SK-N-MC (cell line): ENCODE measurements at regions not wholly inside any gene's neighbourhood (a gene's known extent, or its start where the extent isn't known, plus 50 kb on each side); places are given as distances from the start of the nearest gene placed in this dataset.

Experiments used
- EZH2 ChIP-seq: fragments of 200-600 bp; sonication (generic); IDR thresholded peaks from one replicate; pipeline ENCODE4 v1.6.1; 2017; ENCODE audit warnings: antibody characterized with exemption
- FOXP2 ChIP-seq: optimal IDR thresholded peaks from 2 replicates; pipeline ENCODE3; 2011; ENCODE audit warnings: mild to moderate bottlenecking, moderate library complexity; ENCODE audit not compliant: insufficient read depth; ENCODE audit errors: extremely low read length, control extremely low read depth
- POLR2AphosphoS5 ChIP-seq: IDR thresholded peaks from 2 replicates; pipeline ENCODE4 v1.6.1; 2012; ENCODE audit warnings: mild to moderate bottlenecking, low read depth, low read length, borderline replicate concordance

- TF ChIP-seq POLR2AphosphoS5 (no peak), EZH2 (no peak), FOXP2 (no peak)
These were observed 52.1 kb upstream of the SLC66A3 start for GRCh38 chr2:11102956-11103860.
